ENCODE measurements at regions not wholly inside any gene's neighbourhood (a gene's known extent, or its start where the extent isn't known, plus 50 kb on each side); places are given as distances from the start of the nearest gene placed in this dataset.

GRCh38 chr1:103267266-103267665 lies 158.9 kb upstream of the COL11A1 start:
- no peak for DNase-seq (ENCODE audit: low read depth)
- H3K4me3 ChIP-seq (ENCODE audit: low read depth, low read length): no peak overlapping the region
- TF ChIP-seq CTCF (IDR thresholded peaks at IDR 0.05; ENCODE audit: insufficient read depth, low read depth, low read length, missing control alignments): no peak

GRCh38 chr1:103266036-103266435 lies 157.7 kb upstream of the COL11A1 start:
- no peak for DNase-seq (ENCODE audit: low read depth)
- no peak for TF ChIP-seq CTCF (IDR thresholded peaks at IDR 0.05; ENCODE audit: insufficient read depth, low read depth, low read length, missing control alignments)
- no peak overlapping the region for H3K4me3 ChIP-seq (ENCODE audit: low read depth, low read length)

- TF ChIP-seq CTCF (IDR thresholded peaks at IDR 0.05; ENCODE audit: insufficient read depth, low read depth, low read length, missing control alignments): no peak
- no peak for DNase-seq (ENCODE audit: low read depth)
- H3K4me3 ChIP-seq (ENCODE audit: low read depth, low read length): no peak overlapping the region
Observed at GRCh38 chr1:103265551-103265950, 157.2 kb upstream of the COL11A1 start.

GRCh38 chr1:103259982-103260381 lies 151.7 kb upstream of the COL11A1 start:
- no peak for DNase-seq (ENCODE audit: low read depth)
- TF ChIP-seq CTCF (IDR thresholded peaks at IDR 0.05; ENCODE audit: insufficient read depth, low read depth, low read length, missing control alignments): no peak
- H3K4me3 ChIP-seq (ENCODE audit: low read depth, low read length): no peak overlapping the region

- TF ChIP-seq CTCF (IDR thresholded peaks at IDR 0.05; ENCODE audit: insufficient read depth, low read depth, low read length, missing control alignments): no peak
- no peak overlapping the region for H3K4me3 ChIP-seq (ENCODE audit: low read depth, low read length)
- no peak for DNase-seq (ENCODE audit: low read depth)
Observed at GRCh38 chr1:103256490-103256889, 148.2 kb upstream of the COL11A1 start.

- TF ChIP-seq CTCF (IDR thresholded peaks at IDR 0.05; ENCODE audit: insufficient read depth, low read depth, low read length, missing control alignments): no peak
- H3K4me3 ChIP-seq (ENCODE audit: low read depth, low read length): no peak overlapping the region
- no peak for DNase-seq (ENCODE audit: low read depth)
Observed at GRCh38 chr1:103254691-103255090, 146.4 kb upstream of the COL11A1 start.

GRCh38 chr1:103250441-103250861 lies 142.1 kb upstream of the COL11A1 start:
- no peak for DNase-seq (ENCODE audit: low read depth)
- TF ChIP-seq CTCF (IDR thresholded peaks at IDR 0.05; ENCODE audit: insufficient read depth, low read depth, low read length, missing control alignments): no peak
- no peak overlapping the region for H3K4me3 ChIP-seq (ENCODE audit: low read depth, low read length)
